GM12873 (cell line): ENCODE measurements at regions not wholly inside any gene's neighbourhood (a gene's known extent, or its start where the extent isn't known, plus 50 kb on each side); places are given as distances from the start of the nearest gene placed in this dataset.

ENCODE experiments used
- TF ChIP-seq, protein P1 (sequence below): IDR thresholded peaks from 2 replicates; pipeline ENCODE4 v1.5.1; 2012; ENCODE audit warnings: low read depth, mild to moderate bottlenecking, moderate library complexity, low read length, control low read depth; ENCODE audit not compliant: insufficient read depth; ENCODE audit errors: missing control alignments

DNA sequence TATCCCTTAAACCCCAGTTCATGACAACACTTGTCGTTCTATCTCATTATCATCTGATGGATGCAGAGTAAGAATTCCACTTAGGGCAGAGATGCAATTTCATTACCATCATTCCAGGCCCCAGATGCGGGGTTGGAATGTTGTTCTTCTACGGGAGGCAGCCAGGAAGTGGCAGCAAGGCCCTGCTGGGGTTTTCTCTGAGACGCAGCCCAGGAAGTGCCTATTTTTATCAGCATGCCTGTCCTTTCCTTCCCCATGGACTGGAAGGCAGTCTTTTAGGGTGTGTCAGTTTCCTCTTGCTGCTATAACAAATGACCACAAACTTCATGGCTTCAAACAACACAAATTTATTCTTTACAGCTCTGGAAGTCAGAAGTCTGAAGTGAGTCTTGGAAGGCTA lies 246.6 kb upstream of the DYNLRB2 start:
- TF ChIP-seq, protein P1, sequence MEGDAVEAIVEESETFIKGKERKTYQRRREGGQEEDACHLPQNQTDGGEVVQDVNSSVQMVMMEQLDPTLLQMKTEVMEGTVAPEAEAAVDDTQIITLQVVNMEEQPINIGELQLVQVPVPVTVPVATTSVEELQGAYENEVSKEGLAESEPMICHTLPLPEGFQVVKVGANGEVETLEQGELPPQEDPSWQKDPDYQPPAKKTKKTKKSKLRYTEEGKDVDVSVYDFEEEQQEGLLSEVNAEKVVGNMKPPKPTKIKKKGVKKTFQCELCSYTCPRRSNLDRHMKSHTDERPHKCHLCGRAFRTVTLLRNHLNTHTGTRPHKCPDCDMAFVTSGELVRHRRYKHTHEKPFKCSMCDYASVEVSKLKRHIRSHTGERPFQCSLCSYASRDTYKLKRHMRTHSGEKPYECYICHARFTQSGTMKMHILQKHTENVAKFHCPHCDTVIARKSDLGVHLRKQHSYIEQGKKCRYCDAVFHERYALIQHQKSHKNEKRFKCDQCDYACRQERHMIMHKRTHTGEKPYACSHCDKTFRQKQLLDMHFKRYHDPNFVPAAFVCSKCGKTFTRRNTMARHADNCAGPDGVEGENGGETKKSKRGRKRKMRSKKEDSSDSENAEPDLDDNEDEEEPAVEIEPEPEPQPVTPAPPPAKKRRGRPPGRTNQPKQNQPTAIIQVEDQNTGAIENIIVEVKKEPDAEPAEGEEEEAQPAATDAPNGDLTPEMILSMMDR = no peak

DNA sequence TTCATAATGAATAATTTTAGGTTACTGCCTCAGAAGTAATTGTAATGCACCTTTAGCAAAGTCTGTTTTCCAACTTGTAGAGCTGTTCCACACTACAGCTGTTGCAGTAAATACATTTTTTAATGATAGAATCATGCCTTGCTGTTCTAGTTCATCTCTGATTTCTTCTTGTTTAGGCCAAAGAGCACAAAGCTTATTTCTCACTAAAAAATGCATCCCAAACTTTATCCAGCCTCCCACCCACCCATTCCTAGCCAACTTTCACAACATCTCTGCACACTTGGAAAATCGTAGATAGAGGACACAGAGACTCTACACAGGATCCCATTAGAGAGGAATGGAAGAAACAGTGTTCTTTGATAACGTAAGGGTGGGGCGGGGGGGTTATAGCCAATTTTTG lies 252.2 kb upstream of the DYNLRB2 start:
- TF ChIP-seq, protein P1 = no peak

DNA sequence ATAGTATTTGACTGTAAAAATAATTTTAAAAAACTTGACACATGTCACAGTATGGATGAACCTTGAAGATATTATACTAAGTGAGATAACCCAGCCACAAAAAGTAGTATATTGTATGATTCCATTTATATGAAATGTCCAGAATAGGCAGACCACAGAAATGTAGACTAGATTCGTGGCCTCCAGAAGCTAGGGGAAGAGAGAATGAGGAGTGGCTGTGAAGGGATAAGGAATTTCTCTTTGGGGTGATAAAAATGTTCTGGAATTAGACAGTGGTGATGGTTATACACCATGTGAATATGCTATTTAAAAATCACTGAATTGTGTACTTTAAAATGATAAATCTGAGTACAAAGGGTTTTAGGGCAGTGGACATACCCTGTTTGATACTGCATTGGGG lies 253.1 kb upstream of the DYNLRB2 start:
- TF ChIP-seq, protein P1 = no peak

DNA sequence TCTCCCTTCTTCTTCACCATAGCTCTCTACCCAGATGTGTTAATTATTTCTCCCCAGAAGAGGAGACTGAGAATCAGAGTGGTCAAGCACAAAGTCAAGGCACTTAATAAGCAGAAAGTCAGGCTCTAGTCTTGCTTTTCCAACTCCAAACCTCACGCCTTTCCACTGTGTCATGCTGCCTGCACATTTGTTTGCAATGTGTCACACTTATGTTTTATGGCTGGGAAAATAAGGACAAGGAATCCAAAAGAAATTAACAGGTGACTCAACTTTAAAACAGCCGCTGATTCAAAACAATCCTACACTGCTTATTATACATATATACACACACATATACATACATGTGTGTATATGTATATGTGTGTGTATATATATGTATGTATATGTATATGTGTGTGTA lies 255.7 kb upstream of the DYNLRB2 start:
- TF ChIP-seq, protein P1 = no peak

DNA sequence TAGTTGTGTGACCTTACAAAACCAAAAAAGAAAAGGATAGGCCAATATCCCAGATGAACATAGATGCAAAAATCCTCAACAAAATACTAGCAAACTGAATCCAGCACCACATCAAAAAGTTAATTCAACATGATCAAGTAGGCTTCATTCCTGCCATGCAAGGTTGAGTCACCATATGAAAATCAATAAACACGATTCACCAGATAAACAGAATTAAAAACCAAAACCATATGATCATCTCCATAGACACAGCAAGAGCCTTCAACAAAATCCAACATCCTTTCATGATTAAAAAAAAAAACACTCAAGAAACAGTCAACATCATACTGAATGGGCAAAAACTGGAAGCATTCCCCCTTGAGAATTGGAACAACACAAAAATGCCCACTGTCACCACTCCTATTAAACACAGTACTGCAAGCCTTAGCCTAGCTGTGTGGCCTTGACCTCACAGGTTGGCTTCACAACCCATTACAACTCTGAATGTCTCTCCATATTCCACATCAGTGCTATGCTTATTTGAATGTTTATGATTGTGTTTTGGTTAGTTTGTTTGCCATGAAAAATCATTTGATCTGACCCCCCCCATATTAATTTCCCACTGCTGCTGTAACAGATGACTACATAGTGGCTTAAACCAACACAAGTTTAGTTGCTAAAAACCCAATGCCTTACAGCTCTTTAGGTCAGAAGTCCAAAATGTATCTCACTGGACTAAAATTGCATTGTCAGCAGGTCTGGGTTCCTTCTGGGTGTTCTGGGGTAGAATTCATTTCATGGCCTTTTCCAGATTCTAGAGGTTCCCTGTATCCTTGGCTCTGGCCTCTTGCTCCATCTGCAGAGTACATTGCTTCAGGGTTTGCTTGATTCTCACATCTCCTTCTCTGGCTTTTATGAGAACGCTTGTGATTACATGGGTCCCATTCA lies 257.1 kb upstream of the DYNLRB2 start:
- TF ChIP-seq, protein P1 = no peak

DNA sequence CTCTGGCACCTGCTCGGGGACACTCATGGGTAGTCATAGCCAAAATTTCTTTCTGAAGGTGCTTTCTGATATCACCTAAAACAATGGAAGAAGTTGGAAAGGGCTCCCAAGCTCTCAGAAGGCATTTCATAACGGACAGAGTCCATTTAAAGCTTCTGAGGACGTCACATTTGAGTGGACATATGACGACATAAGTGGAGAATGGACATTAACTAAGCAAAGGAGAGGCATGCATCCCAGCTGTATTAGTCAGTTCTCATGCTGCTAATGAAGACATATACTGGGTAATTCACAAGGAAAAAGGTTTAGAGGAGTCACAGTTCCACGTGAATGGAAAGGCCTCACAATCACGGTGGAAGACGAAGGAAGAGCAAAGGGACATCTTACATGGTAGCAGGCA lies 260.2 kb upstream of the DYNLRB2 start:
- TF ChIP-seq, protein P1 = no peak

DNA sequence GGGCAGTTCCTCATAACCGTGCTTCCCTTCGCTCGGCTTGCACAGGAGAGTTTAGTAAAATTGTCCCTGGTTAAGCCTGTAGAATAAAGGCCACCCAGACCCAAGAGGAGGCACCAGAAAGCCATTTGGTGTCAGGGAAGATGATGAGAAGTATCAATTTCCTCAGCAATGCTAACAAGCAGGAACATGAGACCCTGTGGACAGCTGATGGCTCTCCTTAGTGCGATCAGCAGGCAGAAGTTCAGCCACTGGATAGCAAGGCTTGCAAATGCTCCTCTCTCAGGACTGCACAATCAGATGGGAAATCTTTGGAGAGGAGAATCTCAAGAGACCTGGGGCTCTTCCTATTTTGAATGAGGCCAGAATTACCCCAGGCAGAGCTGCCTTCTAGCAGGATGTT lies 261.1 kb upstream of the DYNLRB2 start:
- TF ChIP-seq, protein P1 = no peak
